ENCODE measurements at regions not wholly inside any gene's neighbourhood (a gene's known extent, or its start where the extent isn't known, plus 50 kb on each side); places are given as distances from the start of the nearest gene placed in this dataset.
"Not testable (repeated sequence)": the region's sequence is repeated elsewhere in the genome, so short reads cannot be mapped to it uniquely, and the experiment has no call there.

- no peaks in the 10 kb centered on the region for H3K9me3 ChIP-seq (ENCODE audit: insufficient read depth, low read depth, low read length)
- no peak overlapping the region for H3K4me3 ChIP-seq (ENCODE audit: low read length)
- no peak overlapping the region for H3K27ac ChIP-seq (ENCODE audit: low read depth, low read length)
- H3K27me3 ChIP-seq (ENCODE audit: insufficient read depth, low read length), result peaks cover 5% of the 10 kb centered on the region; the same call in 1 of the 2 replicates
- no peak overlapping the region for H3K9ac ChIP-seq (ENCODE audit: low read depth, low read length)
- 95% methylated on average over 10 of the region's 10 CpGs for WGBS
- no peaks in the 10 kb centered on the region for H3K36me3 ChIP-seq (ENCODE audit: insufficient read depth, low read length)
- peaks cover 4% of the 10 kb centered on the region; the same call in 1 of the 2 replicates for H3K4me1 ChIP-seq (ENCODE audit: insufficient read depth, low read length)
These were observed 112.2 kb upstream of the ANKRD30BL start for GRCh38 chr2:132274000-132274399.

- no peaks in the 10 kb centered on the region for H3K36me3 ChIP-seq (ENCODE audit: insufficient read depth, low read length)
- WGBS, result 95% methylated on average over 17 of the region's 17 CpGs
- no peak overlapping the region for H3K4me3 ChIP-seq (ENCODE audit: low read length)
- H3K9ac ChIP-seq (ENCODE audit: low read depth, low read length), result no peak overlapping the region
- H3K4me1 ChIP-seq (ENCODE audit: insufficient read depth, low read length), result no peaks in the 10 kb centered on the region
- no peaks in the 10 kb centered on the region for H3K9me3 ChIP-seq (ENCODE audit: insufficient read depth, low read depth, low read length)
- H3K27me3 ChIP-seq (ENCODE audit: insufficient read depth, low read length), result peaks cover 3% of the 10 kb centered on the region; the same call in 1 of the 2 replicates
- H3K27ac ChIP-seq (ENCODE audit: low read depth, low read length), result no peak overlapping the region
These were observed 113.6 kb upstream of the ANKRD30BL start for GRCh38 chr2:132275396-132275795.

GRCh38 chr2:132276571-132276981, 114.8 kb upstream of the ANKRD30BL start:
- Histone ChIP-seq H3K4me3 (ENCODE audit: low read length) (no peak overlapping the region), H3K9me3 (ENCODE audit: insufficient read depth, low read depth, low read length) (no peaks in the 10 kb centered on the region), H3K36me3 (ENCODE audit: insufficient read depth, low read length) (no peaks in the 10 kb centered on the region), H3K9ac (ENCODE audit: low read depth, low read length) (no peak overlapping the region), H3K4me1 (ENCODE audit: insufficient read depth, low read length) (no peaks in the 10 kb centered on the region), H3K27me3 (ENCODE audit: insufficient read depth, low read length) (no peaks in the 10 kb centered on the region), H3K27ac (ENCODE audit: low read depth, low read length) (no peak overlapping the region)
- WGBS, result 95% methylated on average over 9 of the region's 10 CpGs

GRCh38 chr2:132278267-132278666, 116.5 kb upstream of the ANKRD30BL start:
- H3K27me3 ChIP-seq (ENCODE audit: insufficient read depth, low read length), result no peaks in the 10 kb centered on the region
- no peak overlapping the region for H3K27ac ChIP-seq (ENCODE audit: low read depth, low read length)
- 92% methylated on average over 23 of the region's 23 CpGs for WGBS
- H3K36me3 ChIP-seq (ENCODE audit: insufficient read depth, low read length), result no peaks in the 10 kb centered on the region
- H3K9ac ChIP-seq (ENCODE audit: low read depth, low read length), result no peak overlapping the region
- H3K4me3 ChIP-seq (ENCODE audit: low read length), result no peak overlapping the region
- no peaks in the 10 kb centered on the region for H3K4me1 ChIP-seq (ENCODE audit: insufficient read depth, low read length)
- H3K9me3 ChIP-seq (ENCODE audit: insufficient read depth, low read depth, low read length), result no peaks in the 10 kb centered on the region; the same call in 1 of the 2 replicates

- Histone ChIP-seq H3K4me3 (ENCODE audit: low read length) (no peak overlapping the region), H3K9ac (ENCODE audit: low read depth, low read length) (no peak overlapping the region), H3K36me3 (ENCODE audit: insufficient read depth, low read length) (no peaks in the 10 kb centered on the region), H3K4me1 (ENCODE audit: insufficient read depth, low read length) (no peaks in the 10 kb centered on the region), H3K27me3 (ENCODE audit: insufficient read depth, low read length) (no peaks in the 10 kb centered on the region), H3K27ac (ENCODE audit: low read depth, low read length) (no peak overlapping the region), H3K9me3 (ENCODE audit: insufficient read depth, low read depth, low read length) (no peaks in the 10 kb centered on the region; the same call in 1 of the 2 replicates)
- 95% methylated on average over 11 of the region's 11 CpGs for WGBS
These were observed 117.6 kb upstream of the ANKRD30BL start for GRCh38 chr2:132279344-132279743.

- Histone ChIP-seq H3K27ac (ENCODE audit: low read depth, low read length) (no peak overlapping the region), H3K4me1 (ENCODE audit: insufficient read depth, low read length) (no peaks in the 10 kb centered on the region), H3K27me3 (ENCODE audit: insufficient read depth, low read length) (no peaks in the 10 kb centered on the region), H3K4me3 (ENCODE audit: low read length) (no peak overlapping the region), H3K9ac (ENCODE audit: low read depth, low read length) (no peak overlapping the region), H3K36me3 (ENCODE audit: insufficient read depth, low read length) (no peaks in the 10 kb centered on the region), H3K9me3 (ENCODE audit: insufficient read depth, low read depth, low read length) (no peaks in the 10 kb centered on the region; the same call in 1 of the 2 replicates)
- WGBS, result 92% methylated on average over 29 of the region's 31 CpGs
These were observed 118.3 kb upstream of the ANKRD30BL start for GRCh38 chr2:132279930-132280615.

GRCh38 chr2:132280912-132281311, 119.2 kb upstream of the ANKRD30BL start:
- Histone ChIP-seq H3K9ac (ENCODE audit: low read depth, low read length) (no peak overlapping the region), H3K27me3 (ENCODE audit: insufficient read depth, low read length) (no peaks in the 10 kb centered on the region), H3K4me1 (ENCODE audit: insufficient read depth, low read length) (no peaks in the 10 kb centered on the region), H3K9me3 (ENCODE audit: insufficient read depth, low read depth, low read length) (no peaks in the 10 kb centered on the region; the same call in 1 of the 2 replicates), H3K36me3 (ENCODE audit: insufficient read depth, low read length) (no peaks in the 10 kb centered on the region), H3K27ac (ENCODE audit: low read depth, low read length) (no peak overlapping the region), H3K4me3 (ENCODE audit: low read length) (no peak overlapping the region)
- 96% methylated on average over 12 of the region's 12 CpGs for WGBS

GRCh38 chr2:132282104-132282503, 120.4 kb upstream of the ANKRD30BL start:
- H3K27me3 ChIP-seq (ENCODE audit: insufficient read depth, low read length); H3K4me1 ChIP-seq (ENCODE audit: insufficient read depth, low read length); H3K4me3 ChIP-seq (ENCODE audit: low read length); H3K27ac ChIP-seq (ENCODE audit: low read depth, low read length); H3K9me3 ChIP-seq (ENCODE audit: insufficient read depth, low read depth, low read length); H3K9ac ChIP-seq (ENCODE audit: low read depth, low read length); H3K36me3 ChIP-seq (ENCODE audit: insufficient read depth, low read length): not testable (repeated sequence)
- WGBS, result 89% methylated on average over 6 of the region's 6 CpGs

- Histone ChIP-seq H3K27me3 (ENCODE audit: insufficient read depth, low read length) (no peaks in the 10 kb centered on the region), H3K9ac (ENCODE audit: low read depth, low read length) (no peak overlapping the region), H3K4me3 (ENCODE audit: low read length) (no peak overlapping the region), H3K9me3 (ENCODE audit: insufficient read depth, low read depth, low read length) (peaks cover 3% of the 10 kb centered on the region), H3K4me1 (ENCODE audit: insufficient read depth, low read length) (no peaks in the 10 kb centered on the region), H3K36me3 (ENCODE audit: insufficient read depth, low read length) (no peaks in the 10 kb centered on the region), H3K27ac (ENCODE audit: low read depth, low read length) (no peak overlapping the region)
- 96% methylated on average over 9 of the region's 9 CpGs for WGBS
These were observed 121.2 kb upstream of the ANKRD30BL start for GRCh38 chr2:132282911-132283310.

GRCh38 chr2:132286289-132286911, 124.6 kb upstream of the ANKRD30BL start:
- H3K27me3 ChIP-seq (ENCODE audit: insufficient read depth, low read length); H3K4me3 ChIP-seq (ENCODE audit: low read length); H3K9ac ChIP-seq (ENCODE audit: low read depth, low read length); H3K4me1 ChIP-seq (ENCODE audit: insufficient read depth, low read length); H3K36me3 ChIP-seq (ENCODE audit: insufficient read depth, low read length); H3K27ac ChIP-seq (ENCODE audit: low read depth, low read length); H3K9me3 ChIP-seq (ENCODE audit: insufficient read depth, low read depth, low read length): not testable (repeated sequence)
- 81% methylated on average over 6 of the region's 6 CpGs for WGBS

GRCh38 chr2:132287910-132288309, 126.2 kb upstream of the ANKRD30BL start:
- H3K4me3 ChIP-seq (ENCODE audit: low read length); H3K9me3 ChIP-seq (ENCODE audit: insufficient read depth, low read depth, low read length); H3K4me1 ChIP-seq (ENCODE audit: insufficient read depth, low read length); H3K27ac ChIP-seq (ENCODE audit: low read depth, low read length); H3K27me3 ChIP-seq (ENCODE audit: insufficient read depth, low read length); H3K9ac ChIP-seq (ENCODE audit: low read depth, low read length); H3K36me3 ChIP-seq (ENCODE audit: insufficient read depth, low read length): not testable (repeated sequence)
- WGBS, result 95% methylated on average over 8 of the region's 8 CpGs
